H9 (cell line): ENCODE measurements at regions not wholly inside any gene's neighbourhood (a gene's known extent, or its start where the extent isn't known, plus 50 kb on each side); places are given as distances from the start of the nearest gene placed in this dataset.

Experiments used
- DNase-seq: peaks from one replicate; pipeline ENCODE4 v3.0.0-alpha.2; 2017
- H2AFZ ChIP-seq: one replicate; pipeline ENCODE4 v1.6.1; 2013; ENCODE audit warnings: mild to moderate bottlenecking, low read length, control low read depth, moderate library complexity
- H2AK5ac ChIP-seq: 2 replicates; pipeline ENCODE4 v1.6.1; 2013; ENCODE audit warnings: low read length, control low read depth, mixed read lengths; ENCODE audit not compliant: insufficient read length
- H2BK120ac ChIP-seq: one replicate; pipeline ENCODE4 v1.6.1; 2013; ENCODE audit warnings: low read depth, mild to moderate bottlenecking, low read length, control low read depth, inconsistent platforms; ENCODE audit not compliant: poor library complexity, severe bottlenecking
- H2BK12ac ChIP-seq: 2 replicates; pipeline ENCODE4 v1.6.1; 2013; ENCODE audit warnings: low read length, control low read depth, mixed read lengths, low read depth; ENCODE audit not compliant: insufficient read length
- H2BK15ac ChIP-seq: 2 replicates; pipeline ENCODE4 v1.6.1; 2013; ENCODE audit warnings: low read depth, low read length, control low read depth
- H2BK20ac ChIP-seq: one replicate; pipeline ENCODE4 v1.6.1; 2013; ENCODE audit warnings: low read depth, mild to moderate bottlenecking, low read length, control low read depth, inconsistent platforms; ENCODE audit not compliant: poor library complexity, severe bottlenecking
- H2BK5ac ChIP-seq: 2 replicates; pipeline ENCODE4 v1.6.1; 2013; ENCODE audit warnings: low read length, control low read depth, mixed read lengths; ENCODE audit not compliant: insufficient read length
- H3K14ac ChIP-seq: 2 replicates; pipeline ENCODE4 v1.6.1; 2013; ENCODE audit warnings: low read length, control low read depth; ENCODE audit not compliant: insufficient read depth
- H3K18ac ChIP-seq: 2 replicates; pipeline ENCODE4 v1.6.1; 2013; ENCODE audit warnings: low read depth, mild to moderate bottlenecking, mixed read lengths, low read length, control low read depth; ENCODE audit not compliant: insufficient read length
- H3K23ac ChIP-seq: 2 replicates; pipeline ENCODE4 v1.6.1; 2013; ENCODE audit warnings: low read length, control low read depth, mixed read lengths, low read depth; ENCODE audit not compliant: insufficient read length
- H3K23me2 ChIP-seq: 2 replicates; pipeline ENCODE4 v1.6.1; 2013; ENCODE audit warnings: low read depth, mild to moderate bottlenecking, mixed read lengths, low read length, control low read depth; ENCODE audit not compliant: insufficient read length, poor library complexity, severe bottlenecking
- H3K27ac ChIP-seq: 2 replicates; pipeline ENCODE4 v1.5.1; 2013; ENCODE audit warnings: low read length, control low read depth, mixed read lengths, low read depth; ENCODE audit not compliant: insufficient read length
- H3K27me3 ChIP-seq: 2 replicates; pipeline ENCODE4 v1.6.1; 2013; ENCODE audit warnings: low read length, control low read depth, inconsistent platforms; ENCODE audit not compliant: insufficient read depth
- H3K4ac ChIP-seq: 2 replicates; pipeline ENCODE4 v1.6.1; 2013; ENCODE audit warnings: low read depth, mild to moderate bottlenecking, control low read depth, inconsistent platforms, low read length, moderate library complexity
- H3K4me1 ChIP-seq: 2 replicates; pipeline ENCODE4 v1.6.1; 2013; ENCODE audit warnings: low read length, control low read depth, inconsistent platforms; ENCODE audit not compliant: insufficient read depth
- H3K4me2 ChIP-seq: 2 replicates; pipeline ENCODE4 v1.6.1; 2013; ENCODE audit warnings: low read length, control low read depth, mixed read lengths; ENCODE audit not compliant: insufficient read length, insufficient read depth
- H3K56ac ChIP-seq: 2 replicates; pipeline ENCODE4 v1.6.1; 2013; ENCODE audit warnings: low read depth, mild to moderate bottlenecking, mixed read lengths, low read length, control low read depth; ENCODE audit not compliant: insufficient read length
- H3K79me1 ChIP-seq: 2 replicates; pipeline ENCODE4 v1.6.1; 2013; ENCODE audit warnings: low read depth, mild to moderate bottlenecking, moderate library complexity, low read length, control low read depth, inconsistent platforms; ENCODE audit not compliant: insufficient read depth, poor library complexity, severe bottlenecking
- H3K79me2 ChIP-seq: 2 replicates; pipeline ENCODE4 v1.6.1; 2013; ENCODE audit warnings: low read length, control low read depth, inconsistent platforms; ENCODE audit not compliant: insufficient read depth
- H3K9ac ChIP-seq: 2 replicates; pipeline ENCODE4 v1.6.1; 2013; ENCODE audit warnings: low read length, control low read depth, mixed read lengths; ENCODE audit not compliant: insufficient read length; ENCODE audit errors: extremely low read depth
- H3K9me3 ChIP-seq: one replicate; pipeline ENCODE4 v1.6.1; 2013; ENCODE audit warnings: low read depth, low read length, inconsistent platforms; ENCODE audit not compliant: control insufficient read depth
- H3T11ph ChIP-seq: one replicate; pipeline ENCODE4 v1.6.1; 2013; ENCODE audit warnings: mild to moderate bottlenecking, low read length, control low read depth, inconsistent platforms
- H4K20me1 ChIP-seq: one replicate; pipeline ENCODE4 v1.6.1; 2013; ENCODE audit not compliant: control insufficient read depth, insufficient read length, insufficient read depth
- H4K5ac ChIP-seq: 2 replicates; pipeline ENCODE4 v1.6.1; 2013; ENCODE audit warnings: low read depth, mild to moderate bottlenecking, mixed read lengths, low read length, control low read depth; ENCODE audit not compliant: insufficient read length
- H4K8ac ChIP-seq: replicated peaks from 2 replicates; pipeline ENCODE4 v1.6.1; 2013; ENCODE audit warnings: low read length, control low read depth, mixed read lengths, low read depth; ENCODE audit not compliant: insufficient read length
- H4K91ac ChIP-seq: 2 replicates; pipeline ENCODE4 v1.6.1; 2013; ENCODE audit warnings: low read depth, mild to moderate bottlenecking, moderate library complexity, mixed read lengths, low read length, control low read depth; ENCODE audit not compliant: insufficient read length
- H3K27ac Mint-ChIP-seq, 3 experiments: 2 replicates in 2 of 3; 3 replicates in 1 of 3; pipeline ENCODE4 v1.8.0; 2020 to 2021; ENCODE audit warnings: mixed read lengths in 3 of 3, mild to moderate bottlenecking in 1 of 3, moderate library complexity in 1 of 3
- H3K27me3 Mint-ChIP-seq: 2 replicates; pipeline ENCODE4 v1.8.0; 2021; ENCODE audit warnings: low read depth, mild to moderate bottlenecking, moderate library complexity, mixed read lengths
- H3K36me3 Mint-ChIP-seq, 3 experiments: 2 replicates in 2 of 3; 3 replicates in 1 of 3; pipeline ENCODE4 v1.8.0; 2020 to 2021; ENCODE audit warnings: low read depth in 3 of 3, mixed read lengths in 3 of 3; ENCODE audit not compliant: insufficient read depth in 1 of 3
- H3K4me1 Mint-ChIP-seq, 2 experiments: 2 replicates each; pipeline ENCODE4 v1.8.0; 2020; ENCODE audit warnings: mixed read lengths in 2 of 2
- H3K4me3 Mint-ChIP-seq, 2 experiments: 2 replicates in 1 of 2; 3 replicates in 1 of 2; pipeline ENCODE4 v1.8.0; 2020 to 2021; ENCODE audit warnings: mild to moderate bottlenecking in 2 of 2, mixed read lengths in 2 of 2, moderate library complexity in 1 of 2
- H3K9me3 Mint-ChIP-seq, 2 experiments: 2 replicates in 1 of 2; 3 replicates in 1 of 2; pipeline ENCODE4 v1.8.0; 2020; ENCODE audit warnings: mild to moderate bottlenecking in 2 of 2, mixed read lengths in 2 of 2, moderate library complexity in 1 of 2
- WGBS: extraction: QIAGEN DNeasy Blood & Tissue Kit; methylation state at CpG from one replicate; pipeline ENCODE4 v1.1.7; 2013; ENCODE audit warnings: missing lambda C conversion rate, low lambda C conversion rate, mixed read lengths; ENCODE audit not compliant: insufficient read length; ENCODE audit errors: extremely low coverage; 5-methylcytosine and 5-hydroxymethylcytosine counted together
- TF ChIP-seq, protein P1 (sequence below): fragments of 200-600 bp; sonication (generic); conservative IDR thresholded peaks from 3 replicates; pipeline ENCODE4 v1.8.0; 2021; ENCODE audit warnings: antibody characterized with exemption, mild to moderate bottlenecking

DNA sequence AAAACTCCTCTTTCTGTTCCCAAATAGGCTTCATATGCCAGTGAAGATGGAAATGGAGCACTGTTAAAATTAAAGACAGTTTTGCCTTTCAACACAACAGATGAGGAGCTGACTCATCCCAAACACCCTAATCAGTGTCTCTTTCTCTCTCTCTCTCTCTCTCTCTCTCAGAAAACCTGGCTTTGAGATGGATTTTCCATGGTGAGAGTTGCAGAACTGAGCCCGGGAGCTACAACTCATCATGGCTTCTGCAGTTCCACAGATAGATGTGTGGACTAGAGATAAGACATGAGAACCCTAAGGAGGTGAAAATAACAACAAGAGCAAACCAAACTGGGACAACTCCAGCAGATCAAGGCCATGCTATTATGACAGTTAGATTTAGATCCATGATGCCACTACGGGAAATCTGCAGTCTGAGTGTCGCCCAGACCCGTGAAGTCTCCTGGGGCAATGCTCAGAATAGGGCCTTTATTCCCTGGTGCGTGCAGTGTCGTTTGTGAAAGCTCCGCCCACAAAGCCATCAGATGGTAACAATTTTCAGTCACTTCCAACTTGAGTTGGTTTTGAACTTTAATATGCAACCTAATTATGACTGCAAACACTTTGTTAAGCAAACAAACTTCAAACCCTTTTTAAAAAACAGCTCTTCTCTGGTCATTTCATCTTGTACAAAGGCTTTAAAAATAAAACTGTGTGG lies 338.2 kb upstream of the PREP start:
- Histone ChIP-seq H2BK5ac (no peak overlapping the region), H3K9me3 (no peaks in the 10 kb centered on the region), H4K91ac (no peak overlapping the region), H3K14ac (no peak overlapping the region), H3K4me2 (no peak overlapping the region), H2BK15ac (no peak overlapping the region), H3K9ac (no peak overlapping the region), H3K4ac (no peak overlapping the region), H2AK5ac (no peak overlapping the region), H4K20me1 (no peaks in the 10 kb centered on the region), H3K23ac (no peak overlapping the region), H4K8ac (no peak overlapping the region), H4K5ac (no peak overlapping the region), H3K27ac (no peak overlapping the region), H3K27me3 (no peaks in the 10 kb centered on the region), H2BK20ac (no peak overlapping the region), H2BK120ac (no peak overlapping the region), H2AFZ (no peak overlapping the region), H3K4me1 (peaks cover 3% of the 10 kb centered on the region; the same call in 1 of the 2 replicates), H3K79me1 (no peaks in the 10 kb centered on the region), H3K79me2 (no peaks in the 10 kb centered on the region), H3K56ac (no peak overlapping the region), H3K23me2 (no peaks in the 10 kb centered on the region), H3T11ph (no peak overlapping the region), H2BK12ac (no peak overlapping the region), H3K18ac (no peak overlapping the region)
- DNase-seq: no peak
- TF ChIP-seq, protein P1, sequence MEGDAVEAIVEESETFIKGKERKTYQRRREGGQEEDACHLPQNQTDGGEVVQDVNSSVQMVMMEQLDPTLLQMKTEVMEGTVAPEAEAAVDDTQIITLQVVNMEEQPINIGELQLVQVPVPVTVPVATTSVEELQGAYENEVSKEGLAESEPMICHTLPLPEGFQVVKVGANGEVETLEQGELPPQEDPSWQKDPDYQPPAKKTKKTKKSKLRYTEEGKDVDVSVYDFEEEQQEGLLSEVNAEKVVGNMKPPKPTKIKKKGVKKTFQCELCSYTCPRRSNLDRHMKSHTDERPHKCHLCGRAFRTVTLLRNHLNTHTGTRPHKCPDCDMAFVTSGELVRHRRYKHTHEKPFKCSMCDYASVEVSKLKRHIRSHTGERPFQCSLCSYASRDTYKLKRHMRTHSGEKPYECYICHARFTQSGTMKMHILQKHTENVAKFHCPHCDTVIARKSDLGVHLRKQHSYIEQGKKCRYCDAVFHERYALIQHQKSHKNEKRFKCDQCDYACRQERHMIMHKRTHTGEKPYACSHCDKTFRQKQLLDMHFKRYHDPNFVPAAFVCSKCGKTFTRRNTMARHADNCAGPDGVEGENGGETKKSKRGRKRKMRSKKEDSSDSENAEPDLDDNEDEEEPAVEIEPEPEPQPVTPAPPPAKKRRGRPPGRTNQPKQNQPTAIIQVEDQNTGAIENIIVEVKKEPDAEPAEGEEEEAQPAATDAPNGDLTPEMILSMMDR: no peak
- no peak overlapping the region for H3K27ac Mint-ChIP-seq
- H3K4me1 Mint-ChIP-seq: peaks cover 21 to 35% of the 10 kb centered on the region in 2 experiments
- H3K27me3 Mint-ChIP-seq: no peaks in the 10 kb centered on the region; the same call in 1 of the 2 replicates
- H3K9me3 Mint-ChIP-seq: peaks cover 4 to 8% of the 10 kb centered on the region in 2 experiments; a peak in 4 of 5 replicates
- no CpG with 5 or more reads among the region's 7 CpGs for WGBS
- H3K36me3 Mint-ChIP-seq: peaks cover 0 to 10% (median 2%) of the 10 kb centered on the region in 3 experiments; a peak in 2 of 7 replicates
- no peak overlapping the region for H3K4me3 Mint-ChIP-seq
